Astrocyte of the cerebellum (primary cell): ENCODE measurements at regions not wholly inside any gene's neighbourhood (a gene's known extent, or its start where the extent isn't known, plus 50 kb on each side); places are given as distances from the start of the nearest gene placed in this dataset.

Experiments used
- DNase-seq: peaks from one replicate; pipeline ENCODE4 v3.0.0-alpha.2; 2011; ENCODE audit warnings: low read depth
- H3K4me3 ChIP-seq: 2 replicates; pipeline ENCODE4 v1.5.1; 2011; ENCODE audit warnings: mild to moderate bottlenecking, low read depth, low read length, moderate library complexity
- CTCF ChIP-seq: IDR thresholded peaks from 2 replicates; pipeline ENCODE4 v1.5.1; 2012; ENCODE audit warnings: low read length, low read depth, moderate library complexity, mild to moderate bottlenecking; ENCODE audit errors: missing control alignments
- in situ Hi-C: cut with HindIII; loops from 2 replicates; pipeline ENCODE4 v1.10.0; 2017; ENCODE audit warnings: low sequenced_read_pairs

- in situ Hi-C loops, result no loop called here
- DNase-seq, result no peak
- no peak for TF ChIP-seq CTCF
- no peak overlapping the region for H3K4me3 ChIP-seq
Observed at GRCh38 chr2:3958465-3958864, 255.1 kb downstream of the DCDC2C start.

GRCh38 chr2:3958969-3959368 is 255.6 kb downstream of the DCDC2C start:
- no peak overlapping the region for H3K4me3 ChIP-seq
- TF ChIP-seq CTCF, result no peak
- no peak for DNase-seq
- in situ Hi-C loops, result no loop called here

GRCh38 chr2:3959372-3959771 is 256.0 kb downstream of the DCDC2C start:
- peak; percentile 72 for TF ChIP-seq CTCF
- peak; percentile 19 for DNase-seq
- in situ Hi-C loops, result no loop called here
- H3K4me3 ChIP-seq, result no peak overlapping the region

- DNase-seq, result no peak
- in situ Hi-C loops, result no loop called here
- TF ChIP-seq CTCF, result no peak
- no peak overlapping the region for H3K4me3 ChIP-seq
Observed at GRCh38 chr2:3960106-3960505, 256.7 kb downstream of the DCDC2C start.

- in situ Hi-C loops, result no loop called here
- no peak for TF ChIP-seq CTCF
- H3K4me3 ChIP-seq, result no peak overlapping the region
Observed at GRCh38 chr2:3962719-3963118, 259.3 kb downstream of the DCDC2C start.

GRCh38 chr2:3965211-3965610 is 261.8 kb downstream of the DCDC2C start:
- DNase-seq, result no peak
- in situ Hi-C loops, result no loop called here
- no peak overlapping the region for H3K4me3 ChIP-seq
- no peak for TF ChIP-seq CTCF

More at GRCh38 chr2:3962719-3963118, 259.3 kb downstream of the DCDC2C start:
- no peak for DNase-seq

- TF ChIP-seq CTCF, result no peak
- DNase-seq, result no peak
- in situ Hi-C loops, result no loop called here
- no peak overlapping the region for H3K4me3 ChIP-seq
Observed at GRCh38 chr2:3965953-3966352, 262.6 kb downstream of the DCDC2C start.
